ENCODE measurements at regions not wholly inside any gene's neighbourhood (a gene's known extent, or its start where the extent isn't known, plus 50 kb on each side); places are given as distances from the start of the nearest gene placed in this dataset.

DNA sequence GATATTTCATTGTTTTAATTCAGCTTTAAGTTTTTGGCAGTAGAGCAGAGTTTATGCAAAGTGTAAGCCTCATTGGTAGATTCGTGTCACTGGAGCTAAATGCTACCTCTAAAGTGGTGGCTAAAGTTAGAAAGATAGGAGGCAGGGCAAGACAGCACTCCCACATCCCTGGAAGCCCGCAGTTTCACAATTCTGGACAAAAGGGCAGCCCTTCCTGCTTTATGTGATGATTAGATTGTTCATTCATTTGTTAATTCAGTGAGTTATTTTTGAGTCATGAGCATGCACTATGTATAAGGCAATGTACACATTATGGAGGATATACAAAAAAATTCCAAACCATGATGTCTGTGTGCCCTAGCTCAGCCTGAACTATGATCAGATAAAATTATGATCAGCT lies 52.1 kb upstream of the EIF3M start:
- Histone ChIP-seq H3K36me3 (ENCODE audit: control insufficient read depth, insufficient read depth, low read length) (no peaks in the 10 kb centered on the region), H3K27me3 (ENCODE audit: control insufficient read depth, insufficient read depth, low read length) (peaks cover 4% of the 10 kb centered on the region), H3K4me1 (ENCODE audit: control insufficient read depth, insufficient read depth, low read length) (no peaks in the 10 kb centered on the region), H3K4me3 (ENCODE audit: low read depth, low read length) (no peak overlapping the region), H3K27ac (ENCODE audit: low read depth, low read length) (no peak overlapping the region), H3K9me3 (ENCODE audit: control insufficient read depth, insufficient read depth, low read length) (no peaks in the 10 kb centered on the region)
- WGBS (ENCODE audit: insufficient coverage), result no CpG with 5 or more reads among the region's 2 CpGs
- DNase-seq (ENCODE audit: low read depth in 4 of 6, low spot score in 6 of 6), result no peak

DNA sequence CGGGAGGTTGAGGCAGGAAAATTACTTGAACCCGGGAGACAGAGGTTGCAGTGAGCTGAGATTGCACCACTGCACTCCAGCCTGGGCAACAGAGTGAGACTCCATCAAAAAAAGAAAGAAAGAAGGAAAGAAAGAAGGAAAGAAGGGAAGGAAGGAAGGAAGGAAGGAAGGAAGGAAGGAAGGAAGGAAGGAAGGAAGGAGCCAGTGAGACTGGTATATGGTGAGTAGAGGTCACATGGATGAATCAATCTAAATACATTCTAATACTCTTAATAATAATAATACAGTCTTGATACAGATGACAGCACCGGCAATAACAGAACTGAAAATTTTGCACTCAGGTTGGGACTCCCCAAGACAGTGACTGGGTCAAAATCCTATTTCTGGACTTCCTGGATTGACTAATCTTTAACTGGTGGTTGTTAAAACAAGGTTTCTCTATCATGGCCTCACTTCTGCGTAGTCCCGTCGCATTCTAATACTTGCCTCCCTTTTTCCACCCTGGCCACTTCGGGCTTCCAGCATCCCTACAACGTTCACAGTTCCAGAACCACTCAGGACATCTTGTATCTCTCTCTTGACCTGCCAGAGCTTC lies 53.5 kb upstream of the EIF3M start:
- H3K27me3 ChIP-seq (ENCODE audit: control insufficient read depth, insufficient read depth, low read length), result peaks cover 4% of the 10 kb centered on the region
- no peak overlapping the region for H3K4me3 ChIP-seq (ENCODE audit: low read depth, low read length)
- no peak overlapping the region for H3K27ac ChIP-seq (ENCODE audit: low read depth, low read length)
- 95% methylated on average over 8 of the region's 8 CpGs for WGBS (ENCODE audit: insufficient coverage)
- no peak for DNase-seq (ENCODE audit: low read depth in 4 of 6, low spot score in 6 of 6)
- no peaks in the 10 kb centered on the region for H3K9me3 ChIP-seq (ENCODE audit: control insufficient read depth, insufficient read depth, low read length)
- H3K4me1 ChIP-seq (ENCODE audit: control insufficient read depth, insufficient read depth, low read length), result no peaks in the 10 kb centered on the region
- H3K36me3 ChIP-seq (ENCODE audit: control insufficient read depth, insufficient read depth, low read length), result no peaks in the 10 kb centered on the region

DNA sequence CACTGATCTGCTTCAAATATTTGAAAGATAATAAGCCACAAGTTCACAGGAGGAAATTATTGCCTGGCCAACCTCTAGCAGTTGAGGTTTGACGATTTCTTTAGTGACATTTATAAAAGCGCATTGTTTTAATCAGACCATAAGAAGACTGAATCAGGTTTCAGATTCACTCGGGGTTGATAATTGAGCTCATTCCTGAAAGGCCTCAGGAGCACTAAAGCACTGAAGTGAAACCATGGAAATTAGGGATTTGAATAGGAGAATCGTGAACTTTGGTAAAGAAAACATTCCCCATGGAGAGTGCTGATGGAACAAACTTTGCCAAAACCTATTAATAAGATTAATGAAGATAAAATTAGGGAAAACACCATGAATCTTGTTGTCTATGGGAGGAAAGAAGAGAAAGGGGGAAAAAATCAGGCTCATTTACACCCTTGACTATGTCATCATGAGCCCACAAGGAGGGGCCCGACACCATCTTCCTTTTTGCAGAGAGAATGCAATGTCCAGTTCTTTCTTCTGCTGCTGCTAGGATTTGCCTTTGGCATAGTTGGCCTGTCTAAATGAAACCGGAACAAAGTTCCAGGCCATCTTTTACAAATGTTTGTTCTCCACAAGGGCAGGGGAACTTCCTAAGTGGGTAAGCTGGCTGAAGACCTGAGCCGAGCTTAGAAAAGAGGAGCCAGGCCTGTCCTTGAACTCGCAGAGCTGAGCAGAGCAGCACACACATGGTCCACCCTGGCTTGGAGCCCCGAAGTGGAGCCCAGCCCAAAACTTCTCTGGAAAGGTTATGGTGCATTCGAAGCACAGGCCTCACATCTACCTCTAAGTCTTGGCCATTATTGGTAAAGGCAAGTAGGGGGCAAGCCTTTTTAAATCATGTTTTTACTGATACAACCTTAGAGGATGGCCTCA lies 56.1 kb upstream of the EIF3M start:
- Histone ChIP-seq H3K36me3 (ENCODE audit: control insufficient read depth, insufficient read depth, low read length) (no peaks in the 10 kb centered on the region), H3K4me3 (ENCODE audit: low read depth, low read length) (no peak overlapping the region), H3K9me3 (ENCODE audit: control insufficient read depth, insufficient read depth, low read length) (no peaks in the 10 kb centered on the region), H3K27me3 (ENCODE audit: control insufficient read depth, insufficient read depth, low read length) (peaks cover 4% of the 10 kb centered on the region), H3K4me1 (ENCODE audit: control insufficient read depth, insufficient read depth, low read length) (no peaks in the 10 kb centered on the region), H3K27ac (ENCODE audit: low read depth, low read length) (peak overlapping the region; percentile 52)
- 27% methylated on average over 6 of the region's 10 CpGs for WGBS (ENCODE audit: insufficient coverage)
- peak; percentile 40 to 88 (median 65) for DNase-seq (ENCODE audit: low read depth in 4 of 6, low spot score in 6 of 6)

DNA sequence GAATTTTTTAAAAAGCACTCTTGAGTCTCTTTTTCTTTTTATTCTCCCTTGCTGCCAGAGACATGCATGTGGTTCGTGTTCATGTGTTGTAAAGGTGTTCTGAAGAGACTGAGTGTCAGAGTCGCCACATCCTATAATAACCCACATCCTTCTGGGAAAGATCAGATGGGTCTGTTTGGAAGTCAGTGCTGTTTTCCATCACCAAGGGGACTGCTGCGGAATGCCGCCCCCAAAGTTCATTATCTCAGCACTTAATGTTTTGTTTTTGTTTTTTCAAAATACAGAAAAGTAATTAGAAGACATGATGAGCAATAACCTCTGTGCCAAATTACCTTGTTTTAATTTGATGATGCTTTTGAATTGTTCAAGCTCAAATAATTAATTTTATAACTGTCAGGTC lies 56.9 kb upstream of the EIF3M start:
- Histone ChIP-seq H3K4me3 (ENCODE audit: low read depth, low read length) (no peak overlapping the region), H3K36me3 (ENCODE audit: control insufficient read depth, insufficient read depth, low read length) (no peaks in the 10 kb centered on the region), H3K27me3 (ENCODE audit: control insufficient read depth, insufficient read depth, low read length) (peaks cover 4% of the 10 kb centered on the region), H3K27ac (ENCODE audit: low read depth, low read length) (no peak overlapping the region), H3K4me1 (ENCODE audit: control insufficient read depth, insufficient read depth, low read length) (no peaks in the 10 kb centered on the region), H3K9me3 (ENCODE audit: control insufficient read depth, insufficient read depth, low read length) (no peaks in the 10 kb centered on the region)
- DNase-seq (ENCODE audit: low read depth in 4 of 6, low spot score in 6 of 6), result peak; percentile 17 to 86 (median 30)
- WGBS (ENCODE audit: insufficient coverage), result no CpG with 5 or more reads among the region's 4 CpGs

DNA sequence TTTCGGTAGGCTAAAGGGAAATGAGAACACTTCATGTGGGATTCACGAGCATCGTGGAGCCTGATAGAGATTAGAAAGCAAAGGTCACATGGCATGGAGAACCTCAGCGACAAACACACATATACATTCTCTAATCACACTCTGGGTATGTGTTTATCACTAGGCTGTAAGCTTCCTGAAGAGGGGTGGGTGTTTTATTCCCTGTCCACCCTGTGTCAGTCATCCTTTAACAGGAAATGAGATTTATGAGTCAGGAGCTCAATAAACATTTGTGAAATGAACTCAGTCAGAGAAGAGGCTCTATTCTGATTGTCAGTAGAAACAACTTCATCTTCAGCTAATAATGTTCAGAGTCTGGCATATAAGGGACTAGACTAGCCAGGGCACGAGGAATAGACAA lies 71.7 kb upstream of the EIF3M start:
- Histone ChIP-seq H3K27ac (ENCODE audit: low read depth, low read length) (no peak overlapping the region), H3K4me1 (ENCODE audit: control insufficient read depth, insufficient read depth, low read length) (no peaks in the 10 kb centered on the region), H3K27me3 (ENCODE audit: control insufficient read depth, insufficient read depth, low read length) (no peaks in the 10 kb centered on the region), H3K9me3 (ENCODE audit: control insufficient read depth, insufficient read depth, low read length) (no peaks in the 10 kb centered on the region), H3K4me3 (ENCODE audit: low read depth, low read length) (no peak overlapping the region), H3K36me3 (ENCODE audit: control insufficient read depth, insufficient read depth, low read length) (no peaks in the 10 kb centered on the region)
- WGBS (ENCODE audit: insufficient coverage), result 80% methylated on average over 1 of the region's 5 CpGs
- no peak for DNase-seq (ENCODE audit: low read depth in 4 of 6, low spot score in 6 of 6)

DNA sequence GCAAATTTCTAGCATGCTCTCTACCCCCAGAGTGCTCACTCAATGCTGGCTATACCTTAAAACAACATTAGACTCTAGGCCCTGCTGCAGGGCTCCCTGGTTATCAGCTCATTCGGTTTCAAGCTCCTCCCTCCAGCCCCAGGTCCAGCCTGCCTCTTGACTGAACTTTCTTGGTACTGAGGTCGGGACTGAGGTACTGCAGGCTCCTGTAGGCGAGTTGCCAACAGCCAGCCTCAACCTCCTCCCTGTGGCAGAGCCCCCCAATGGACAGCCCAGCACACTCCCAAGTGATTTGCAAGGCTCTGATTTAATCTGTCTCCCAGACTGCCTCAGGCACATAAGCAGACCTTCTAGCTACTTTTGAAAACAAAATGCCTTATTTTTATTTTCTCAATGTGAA lies 73.6 kb upstream of the EIF3M start:
- Histone ChIP-seq H3K4me1 (ENCODE audit: control insufficient read depth, insufficient read depth, low read length) (no peaks in the 10 kb centered on the region), H3K27ac (ENCODE audit: low read depth, low read length) (no peak overlapping the region), H3K9me3 (ENCODE audit: control insufficient read depth, insufficient read depth, low read length) (no peaks in the 10 kb centered on the region), H3K27me3 (ENCODE audit: control insufficient read depth, insufficient read depth, low read length) (no peaks in the 10 kb centered on the region), H3K36me3 (ENCODE audit: control insufficient read depth, insufficient read depth, low read length) (no peaks in the 10 kb centered on the region), H3K4me3 (ENCODE audit: low read depth, low read length) (no peak overlapping the region)
- WGBS (ENCODE audit: insufficient coverage), result 56% methylated on average over 3 of the region's 3 CpGs
- no peak for DNase-seq (ENCODE audit: low read depth in 4 of 6, low spot score in 6 of 6)

DNA sequence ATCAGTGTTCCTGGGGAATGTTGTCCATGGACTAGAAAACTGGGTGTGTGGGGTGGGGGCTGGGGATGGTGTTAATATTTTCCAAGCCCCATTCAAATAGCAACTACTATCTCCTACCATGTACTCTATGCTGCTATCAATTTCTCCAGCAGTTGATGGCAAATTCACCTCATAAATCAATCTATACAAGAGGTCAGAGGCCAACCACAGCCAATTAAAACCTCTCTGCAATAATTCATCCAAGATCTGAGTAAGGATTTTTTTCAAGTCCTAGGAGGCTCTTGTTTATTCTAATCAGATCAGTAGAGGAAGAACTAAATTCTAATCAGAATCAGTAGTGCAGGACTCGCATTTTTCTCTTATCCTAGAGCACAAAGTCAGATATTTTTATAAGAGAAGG lies 73.4 kb upstream of the WT1 start:
- no peak overlapping the region for H3K4me3 ChIP-seq (ENCODE audit: low read depth, low read length)
- H3K4me1 ChIP-seq (ENCODE audit: control insufficient read depth, insufficient read depth, low read length), result no peaks in the 10 kb centered on the region
- DNase-seq (ENCODE audit: low read depth in 4 of 6, low spot score in 6 of 6), result no peak
- no peaks in the 10 kb centered on the region for H3K9me3 ChIP-seq (ENCODE audit: control insufficient read depth, insufficient read depth, low read length)
- no CpG with 5 or more reads among the region's 1 CpG for WGBS (ENCODE audit: insufficient coverage)
- H3K36me3 ChIP-seq (ENCODE audit: control insufficient read depth, insufficient read depth, low read length), result no peaks in the 10 kb centered on the region
- no peaks in the 10 kb centered on the region for H3K27me3 ChIP-seq (ENCODE audit: control insufficient read depth, insufficient read depth, low read length)
- no peak overlapping the region for H3K27ac ChIP-seq (ENCODE audit: low read depth, low read length)

DNA sequence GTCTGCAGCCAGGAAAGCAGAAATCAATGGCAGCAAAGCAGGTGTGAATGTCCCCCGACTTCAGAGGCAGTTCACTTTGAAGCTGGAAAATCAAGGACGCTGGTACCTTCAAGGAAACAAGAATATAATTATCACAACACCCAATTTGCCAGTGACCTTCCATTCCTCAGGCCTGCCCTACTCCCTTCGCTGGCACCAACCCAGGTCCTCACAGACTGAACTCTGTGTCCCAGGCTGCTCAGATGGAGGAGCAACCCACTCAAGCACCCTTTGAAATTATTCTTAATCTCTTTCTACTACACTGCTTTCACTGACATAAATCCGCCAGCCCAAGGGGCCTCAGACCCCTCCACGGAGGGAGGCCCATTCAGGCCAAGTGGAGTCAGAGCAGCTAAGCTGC lies 64.7 kb upstream of the WT1 start:
- H3K4me1 ChIP-seq (ENCODE audit: control insufficient read depth, insufficient read depth, low read length), result no peaks in the 10 kb centered on the region
- H3K4me3 ChIP-seq (ENCODE audit: low read depth, low read length), result no peak overlapping the region
- no peaks in the 10 kb centered on the region for H3K27me3 ChIP-seq (ENCODE audit: control insufficient read depth, insufficient read depth, low read length)
- WGBS (ENCODE audit: insufficient coverage), result 58% methylated on average over 5 of the region's 5 CpGs
- no peaks in the 10 kb centered on the region for H3K36me3 ChIP-seq (ENCODE audit: control insufficient read depth, insufficient read depth, low read length)
- no peak for DNase-seq (ENCODE audit: low read depth in 4 of 6, low spot score in 6 of 6)
- no peak overlapping the region for H3K27ac ChIP-seq (ENCODE audit: low read depth, low read length)
- no peaks in the 10 kb centered on the region for H3K9me3 ChIP-seq (ENCODE audit: control insufficient read depth, insufficient read depth, low read length)

DNA sequence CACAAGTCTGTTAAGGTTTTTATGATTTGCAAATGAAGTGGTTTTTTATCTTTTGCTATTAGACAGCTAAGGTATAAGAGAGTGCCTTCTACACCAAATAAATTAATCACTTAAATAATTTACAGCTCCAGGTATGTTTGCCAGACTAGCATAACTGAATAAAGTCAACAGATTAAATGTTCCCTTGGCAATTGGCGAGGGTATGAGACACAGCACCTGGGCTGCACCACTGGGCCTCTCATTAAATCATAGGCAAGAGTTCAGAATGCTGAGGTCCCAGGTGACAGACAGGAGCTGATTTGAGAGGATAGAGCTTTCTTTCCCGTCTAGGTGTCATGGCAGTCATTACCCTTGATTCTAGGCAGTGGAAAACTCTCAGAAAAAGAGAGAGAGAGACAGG lies 62.6 kb upstream of the WT1 start:
- no peak overlapping the region for H3K4me3 ChIP-seq (ENCODE audit: low read depth, low read length)
- WGBS (ENCODE audit: insufficient coverage), result 89% methylated on average over 1 of the region's 2 CpGs

DNA sequence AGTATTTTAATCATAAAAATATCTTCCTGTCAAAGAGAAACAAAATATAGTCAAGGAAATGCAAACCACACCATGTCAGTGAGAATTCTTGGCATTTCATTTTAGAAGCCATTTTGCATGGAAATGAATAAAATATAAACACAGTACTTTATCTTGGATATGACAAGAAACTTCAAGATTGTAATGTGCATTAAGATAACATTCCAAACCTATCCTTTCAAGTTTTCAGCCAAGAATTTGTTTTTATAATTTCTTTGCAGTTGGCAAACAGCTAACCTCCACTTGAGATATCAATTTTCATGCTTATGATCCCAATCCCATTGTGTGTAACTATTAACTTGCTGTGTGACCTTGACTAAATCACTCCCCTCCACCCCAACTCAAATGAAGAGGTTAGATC lies 59.3 kb upstream of the WT1 start:
- peak in 1 of 6 donors; percentile 13 for DNase-seq (ENCODE audit: low read depth in 4 of 6, low spot score in 6 of 6)
- H3K4me1 ChIP-seq (ENCODE audit: control insufficient read depth, insufficient read depth, low read length), result no peaks in the 10 kb centered on the region
- H3K9me3 ChIP-seq (ENCODE audit: control insufficient read depth, insufficient read depth, low read length), result no peaks in the 10 kb centered on the region
- H3K36me3 ChIP-seq (ENCODE audit: control insufficient read depth, insufficient read depth, low read length), result no peaks in the 10 kb centered on the region
- no peaks in the 10 kb centered on the region for H3K27me3 ChIP-seq (ENCODE audit: control insufficient read depth, insufficient read depth, low read length)
- no peak overlapping the region for H3K27ac ChIP-seq (ENCODE audit: low read depth, low read length)
- no peak overlapping the region for H3K4me3 ChIP-seq (ENCODE audit: low read depth, low read length)

More for the DNA sequence above, 62.6 kb upstream of the WT1 start:
- Histone ChIP-seq H3K27me3 (ENCODE audit: control insufficient read depth, insufficient read depth, low read length) (no peaks in the 10 kb centered on the region), H3K27ac (ENCODE audit: low read depth, low read length) (no peak overlapping the region), H3K4me1 (ENCODE audit: control insufficient read depth, insufficient read depth, low read length) (no peaks in the 10 kb centered on the region), H3K36me3 (ENCODE audit: control insufficient read depth, insufficient read depth, low read length) (no peaks in the 10 kb centered on the region), H3K9me3 (ENCODE audit: control insufficient read depth, insufficient read depth, low read length) (no peaks in the 10 kb centered on the region)
- no peak for DNase-seq (ENCODE audit: low read depth in 4 of 6, low spot score in 6 of 6)

Measured in spinal cord (tissue), 9 donors.